CD4-positive, CD25-positive, alpha-beta regulatory T cell (primary cell): ENCODE measurements at regions not wholly inside any gene's neighbourhood (a gene's known extent, or its start where the extent isn't known, plus 50 kb on each side); places are given as distances from the start of the nearest gene placed in this dataset.

Experiments used
- ATAC-seq, 2 donors: fragments of 150-1000 bp; cut with Tn5 transposase; one replicate each; pipeline ENCODE4 v1.10.0; 2021; ENCODE audit warnings: low read depth in 2 of 2, moderate number of reproducible peaks in 2 of 2, moderate library complexity in 1 of 2
- DNase-seq, 3 donors: peaks; one replicate each; pipeline versions ENCODE4 v3.0.0 to v3.0.0-alpha.2; 2012 to 2022; ENCODE audit warnings: mixed read lengths in 1 of 3
- H3K27ac ChIP-seq: one replicate; pipeline ENCODE4 v1.7.0; 2013; ENCODE audit warnings: mild to moderate bottlenecking, low read length; ENCODE audit not compliant: insufficient read depth, poor library complexity, severe bottlenecking
- H3K27me3 ChIP-seq: one replicate; pipeline ENCODE4 v1.7.0; 2013; ENCODE audit warnings: low read length; ENCODE audit not compliant: control insufficient read depth, insufficient read depth
- H3K36me3 ChIP-seq: one replicate; pipeline ENCODE4 v1.7.0; 2013; ENCODE audit warnings: mild to moderate bottlenecking, low read length, moderate library complexity; ENCODE audit not compliant: control insufficient read depth, insufficient read depth
- H3K4me1 ChIP-seq: 2 replicates; pipeline ENCODE4 v1.7.0; 2013; ENCODE audit warnings: mild to moderate bottlenecking, low read length; ENCODE audit not compliant: insufficient read depth, control insufficient read depth, poor library complexity, severe bottlenecking
- H3K4me3 ChIP-seq: one replicate; pipeline ENCODE4 v1.7.0; 2013; ENCODE audit warnings: low read depth, mild to moderate bottlenecking, low read length, moderate library complexity
- H3K9me3 ChIP-seq, 2 experiments: 1 replicate in 1 of 2; 2 replicates in 1 of 2; pipeline ENCODE4 v1.7.0; 2013; ENCODE audit warnings: low read length in 2 of 2, mild to moderate bottlenecking in 1 of 2, moderate library complexity in 1 of 2; ENCODE audit not compliant: control insufficient read depth in 2 of 2
- H3K27ac Mint-ChIP-seq, 3 donors: one replicate each; pipeline ENCODE4 v1.8.0; 2020 to 2022; ENCODE audit warnings: mild to moderate bottlenecking in 3 of 3, mixed read lengths in 3 of 3, moderate library complexity in 2 of 3
- H3K27me3 Mint-ChIP-seq: one replicate; pipeline ENCODE4 v1.8.0; 2022; ENCODE audit warnings: mild to moderate bottlenecking, mixed read lengths
- H3K36me3 Mint-ChIP-seq: one replicate; pipeline ENCODE4 v1.8.0; 2020; ENCODE audit warnings: mixed read lengths
- H3K4me1 Mint-ChIP-seq, 4 donors: one replicate each; pipeline ENCODE4 v1.8.0; 2020 to 2022; ENCODE audit warnings: mixed read lengths in 4 of 4, mild to moderate bottlenecking in 1 of 4
- H3K4me3 Mint-ChIP-seq, 4 donors: one replicate each; pipeline ENCODE4 v1.8.0; 2020 to 2022; ENCODE audit warnings: mild to moderate bottlenecking in 4 of 4, mixed read lengths in 4 of 4, moderate library complexity in 3 of 4
- H3K9me3 Mint-ChIP-seq, 7 donors: one replicate each; pipeline ENCODE4 v1.8.0; 2020 to 2022; ENCODE audit warnings: mixed read lengths in 7 of 7, mild to moderate bottlenecking in 3 of 7, moderate library complexity in 2 of 7

DNA sequence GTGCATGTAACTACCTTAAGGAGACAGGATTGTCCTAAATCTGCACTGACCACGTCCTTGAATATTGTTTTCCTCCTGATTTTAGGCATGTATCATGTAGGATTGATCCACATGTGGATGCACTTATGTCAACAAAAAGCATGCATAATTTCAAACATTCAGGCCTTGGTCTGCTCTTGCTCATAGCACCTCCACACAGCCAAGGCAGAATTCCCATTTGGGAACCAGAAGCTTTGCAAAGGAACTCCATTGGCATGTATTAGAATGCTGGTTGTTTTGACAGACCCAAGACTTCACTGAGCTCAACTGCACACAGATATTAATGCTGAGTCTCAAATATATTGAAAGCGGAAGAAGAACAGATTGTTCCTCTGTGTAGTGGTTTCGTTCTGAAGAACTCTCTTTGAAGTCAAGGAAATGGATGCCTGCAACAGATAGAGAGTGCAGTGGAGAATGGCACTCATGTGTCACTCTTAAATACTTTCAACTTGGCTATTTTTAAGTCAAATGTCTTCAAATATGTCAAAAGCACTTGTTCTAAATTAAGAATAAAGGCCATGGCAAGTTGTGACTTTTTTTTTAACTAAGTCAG is 387.6 kb downstream of the LTN1 start:
- H3K4me3 Mint-ChIP-seq, result peak overlapping the region; percentile 0 to 77 (median 46)
- H3K36me3 ChIP-seq, result no peaks in the 10 kb centered on the region
- no peaks in the 10 kb centered on the region for H3K27me3 Mint-ChIP-seq
- H3K27ac Mint-ChIP-seq, result peak overlapping the region; percentile 80 to 89 (median 88)
- peak overlapping the region; percentile 50 for H3K27ac ChIP-seq
- peaks cover 0 to 26% (median 10%) of the 10 kb centered on the region in 7 donors for H3K9me3 Mint-ChIP-seq
- H3K4me1 Mint-ChIP-seq, result peaks cover 10 to 30% (median 17%) of the 10 kb centered on the region in 4 donors
- peaks cover 13% of the 10 kb centered on the region for H3K4me1 ChIP-seq
- peak overlapping the region; percentile 43 for H3K4me3 ChIP-seq
- peaks cover 4 to 6% of the 10 kb centered on the region in 2 experiments for H3K9me3 ChIP-seq
- no peaks in the 10 kb centered on the region for H3K27me3 ChIP-seq
- peaks cover 24% of the 10 kb centered on the region for H3K36me3 Mint-ChIP-seq
- peak; percentile 99 for ATAC-seq
- DNase-seq, result peak in 2 of 3 donors; percentile 64 to 87

DNA sequence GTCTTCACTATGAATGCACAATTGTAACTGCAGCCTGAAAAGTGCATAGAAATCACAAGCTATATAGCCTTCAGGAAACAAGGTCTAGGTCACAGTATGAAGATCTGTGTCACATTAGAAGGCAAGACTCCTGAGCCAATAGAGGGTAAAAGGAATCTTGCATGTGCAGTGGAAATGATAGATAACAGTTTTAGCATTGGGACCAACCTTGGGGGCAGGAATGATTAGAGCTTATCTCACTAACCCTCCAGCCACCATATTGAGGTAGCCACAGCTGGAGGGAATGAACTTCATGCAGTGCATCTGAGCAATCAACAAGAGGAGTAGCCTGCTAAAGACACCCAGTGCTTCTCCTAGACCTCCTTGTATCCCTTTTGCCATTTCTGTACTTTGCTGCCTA is 390.1 kb downstream of the LTN1 start:
- Histone ChIP-seq H3K9me3 (peaks cover 12 to 16% of the 10 kb centered on the region in 2 experiments), H3K36me3 (no peaks in the 10 kb centered on the region), H3K4me1 (peaks cover 13% of the 10 kb centered on the region), H3K27me3 (no peaks in the 10 kb centered on the region), H3K4me3 (no peak overlapping the region), H3K27ac (no peak overlapping the region)
- ATAC-seq (no peak), DNase-seq (no peak)
- Mint-ChIP-seq H3K4me3 (no peak overlapping the region), H3K9me3 (peaks cover 0 to 32% (median 19%) of the 10 kb centered on the region in 7 donors), H3K4me1 (peaks cover 10 to 28% (median 14%) of the 10 kb centered on the region in 4 donors), H3K36me3 (peaks cover 22% of the 10 kb centered on the region), H3K27ac (no peak overlapping the region), H3K27me3 (no peaks in the 10 kb centered on the region)

DNA sequence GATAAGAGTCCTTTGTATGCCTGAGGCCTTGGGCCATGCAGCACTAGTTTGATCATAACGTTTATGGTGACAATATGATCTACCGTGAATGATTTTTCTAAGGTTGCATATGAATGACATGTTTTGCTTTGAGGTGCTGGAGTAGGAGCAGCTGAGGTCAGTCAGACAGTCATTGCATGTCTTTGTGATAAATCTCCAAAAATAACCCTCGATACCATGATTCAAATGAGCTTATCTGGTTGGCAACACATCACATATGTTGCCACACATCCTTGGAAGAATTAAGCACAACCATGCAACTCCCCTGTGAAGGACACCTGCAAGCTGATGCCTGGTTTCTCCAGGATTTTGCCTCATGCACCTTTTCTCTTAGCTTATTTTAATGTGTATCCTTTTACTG is 394.5 kb downstream of the LTN1 start:
- H3K4me1 Mint-ChIP-seq, result no peaks in the 10 kb centered on the region

DNA sequence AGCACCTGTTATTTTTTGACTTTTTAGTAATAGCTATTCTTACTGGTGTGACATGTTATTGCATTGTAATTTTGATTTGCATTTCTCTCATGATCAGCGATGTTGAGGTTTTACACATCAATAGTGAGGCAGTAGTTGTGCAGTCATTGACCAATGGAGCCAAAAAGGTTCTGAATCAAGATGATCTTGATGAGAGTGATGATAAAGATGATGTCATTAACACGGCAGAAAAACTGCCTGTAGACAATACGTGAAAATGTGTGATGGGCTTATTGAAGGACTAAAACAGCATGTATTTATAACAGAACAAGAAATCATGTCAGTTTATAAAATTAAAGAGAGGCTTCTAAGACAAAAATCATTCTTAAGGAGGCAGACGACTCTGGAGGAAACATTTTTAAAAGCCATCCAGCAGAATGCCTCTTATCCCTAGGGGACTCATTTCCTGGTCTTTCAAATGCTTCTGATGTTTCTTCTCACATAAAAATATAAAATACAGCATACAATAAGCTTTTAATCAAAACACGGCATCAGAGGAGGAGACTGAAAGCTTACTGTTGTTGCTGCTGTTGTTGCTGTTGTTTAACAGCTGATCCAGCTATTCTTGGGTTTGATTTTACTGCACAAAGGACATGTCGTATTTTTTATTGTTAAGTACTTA is 400.3 kb downstream of the LTN1 start:
- H3K9me3 ChIP-seq, result no peaks in the 10 kb centered on the region
- Mint-ChIP-seq H3K4me3 (no peak overlapping the region), H3K4me1 (peaks cover 0 to 5% (median 0%) of the 10 kb centered on the region in 4 donors), H3K27ac (no peak overlapping the region), H3K9me3 (peaks cover 0 to 2% (median 0%) of the 10 kb centered on the region in 7 donors), H3K27me3 (peaks cover 4% of the 10 kb centered on the region), H3K36me3 (peaks cover 8% of the 10 kb centered on the region)
- no peak overlapping the region for H3K4me3 ChIP-seq
- H3K4me1 ChIP-seq, result no peaks in the 10 kb centered on the region
- ATAC-seq, result no peak
- H3K27me3 ChIP-seq, result no peaks in the 10 kb centered on the region
- no peaks in the 10 kb centered on the region for H3K36me3 ChIP-seq
- DNase-seq, result no peak
- no peak overlapping the region for H3K27ac ChIP-seq

More for the DNA sequence above, 394.5 kb downstream of the LTN1 start:
- no peak for ATAC-seq
- Mint-ChIP-seq H3K9me3 (peaks cover 0 to 34% (median 19%) of the 10 kb centered on the region in 7 donors), H3K4me3 (no peak overlapping the region), H3K27ac (no peak overlapping the region), H3K36me3 (peaks cover 24% of the 10 kb centered on the region), H3K27me3 (no peaks in the 10 kb centered on the region)
- Histone ChIP-seq H3K27me3 (no peaks in the 10 kb centered on the region), H3K36me3 (no peaks in the 10 kb centered on the region), H3K9me3 (peaks cover 12 to 16% of the 10 kb centered on the region in 2 experiments), H3K27ac (no peak overlapping the region), H3K4me1 (no peaks in the 10 kb centered on the region), H3K4me3 (no peak overlapping the region)
- no peak for DNase-seq

DNA sequence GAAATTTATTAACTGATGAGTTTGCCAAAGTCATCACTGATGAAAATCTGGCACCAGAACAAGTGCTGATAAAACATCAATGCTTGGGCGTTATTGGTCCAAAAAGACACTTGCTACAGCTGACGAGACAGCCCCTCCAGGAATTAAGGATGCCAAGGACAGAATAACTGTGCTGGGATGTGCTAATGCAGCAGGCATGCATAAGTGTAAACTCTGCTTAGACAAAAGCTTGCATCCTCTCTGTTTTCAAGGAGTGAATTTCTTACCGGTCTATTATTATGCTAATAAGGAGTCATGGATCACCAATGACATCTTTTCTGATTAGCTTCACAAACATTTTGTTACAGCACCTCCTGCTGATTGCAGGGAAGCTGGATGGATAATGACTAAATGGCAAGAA is 402.0 kb downstream of the LTN1 start:
- Histone ChIP-seq H3K27ac (no peak overlapping the region), H3K9me3 (peaks cover 0 to 3% of the 10 kb centered on the region in 2 experiments), H3K27me3 (no peaks in the 10 kb centered on the region), H3K4me3 (no peak overlapping the region), H3K36me3 (no peaks in the 10 kb centered on the region), H3K4me1 (no peaks in the 10 kb centered on the region)
- no peak for ATAC-seq
- Mint-ChIP-seq H3K4me1 (peaks cover 0 to 5% (median 0%) of the 10 kb centered on the region in 4 donors), H3K36me3 (peaks cover 4% of the 10 kb centered on the region), H3K27me3 (peaks cover 4% of the 10 kb centered on the region), H3K4me3 (no peak overlapping the region), H3K27ac (no peak overlapping the region), H3K9me3 (peaks cover 0 to 4% (median 0%) of the 10 kb centered on the region in 7 donors)
- DNase-seq, result no peak

DNA sequence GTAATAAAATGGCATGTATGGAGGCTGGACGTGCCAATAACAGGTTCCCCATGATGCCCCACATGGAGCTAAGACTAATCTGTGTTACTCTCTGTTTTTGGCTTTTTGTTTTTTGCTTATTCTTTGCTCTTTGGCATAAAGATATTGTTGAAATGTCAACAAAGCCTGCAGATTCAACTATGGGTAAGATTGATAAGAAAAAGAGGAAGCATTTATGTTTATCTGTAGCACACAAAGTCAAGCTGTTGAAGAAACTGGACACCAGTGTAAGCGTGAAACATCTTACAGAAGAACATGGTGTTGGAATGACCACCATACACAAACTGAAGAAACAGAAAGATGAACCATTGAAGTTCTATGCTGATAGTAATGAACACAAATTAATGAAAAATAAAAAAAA is 402.7 kb downstream of the LTN1 start:
- Mint-ChIP-seq H3K9me3 (peaks cover 0 to 6% (median 0%) of the 10 kb centered on the region in 7 donors), H3K4me1 (peaks cover 0 to 5% (median 0%) of the 10 kb centered on the region in 4 donors), H3K27ac (no peak overlapping the region), H3K27me3 (peaks cover 4% of the 10 kb centered on the region), H3K4me3 (no peak overlapping the region), H3K36me3 (peaks cover 4% of the 10 kb centered on the region)
- no peaks in the 10 kb centered on the region for H3K4me1 ChIP-seq
- no peaks in the 10 kb centered on the region for H3K36me3 ChIP-seq
- H3K27me3 ChIP-seq, result no peaks in the 10 kb centered on the region
- no peak for ATAC-seq
- DNase-seq, result no peak
- no peak overlapping the region for H3K27ac ChIP-seq
- no peak overlapping the region for H3K4me3 ChIP-seq
- H3K9me3 ChIP-seq, result peaks cover 0 to 3% of the 10 kb centered on the region in 2 experiments

DNA sequence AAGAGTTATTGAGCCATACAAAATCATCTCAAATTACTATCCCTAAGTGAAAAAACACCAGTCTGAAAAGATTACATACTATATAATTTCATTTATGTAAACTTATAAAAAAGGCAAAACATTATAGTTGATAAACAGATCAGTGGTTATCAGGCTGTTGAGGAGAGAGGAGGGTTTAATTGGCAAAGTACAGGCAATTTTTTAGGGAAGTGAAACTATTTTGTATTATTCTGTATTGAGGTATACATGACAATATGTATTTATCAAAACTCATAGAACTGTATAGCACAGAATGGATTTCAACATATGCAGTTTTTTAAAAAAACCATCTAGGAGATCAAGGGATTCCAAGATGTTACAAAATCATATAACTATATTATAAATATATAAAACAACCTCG is 403.7 kb downstream of the LTN1 start:
- no peak for ATAC-seq
- no peak for DNase-seq
- H3K9me3 Mint-ChIP-seq, result peaks cover 0 to 6% (median 0%) of the 10 kb centered on the region in 7 donors
- H3K27me3 Mint-ChIP-seq, result peaks cover 4% of the 10 kb centered on the region
- H3K4me1 Mint-ChIP-seq, result peaks cover 0 to 5% (median 0%) of the 10 kb centered on the region in 4 donors
- no peak overlapping the region for H3K4me3 Mint-ChIP-seq
- H3K4me1 ChIP-seq, result no peaks in the 10 kb centered on the region
- H3K4me3 ChIP-seq, result no peak overlapping the region
- no peaks in the 10 kb centered on the region for H3K36me3 ChIP-seq
- no peak overlapping the region for H3K27ac ChIP-seq
- peaks cover 0 to 3% of the 10 kb centered on the region in 2 experiments for H3K9me3 ChIP-seq
- H3K27ac Mint-ChIP-seq, result no peak overlapping the region
- peaks cover 4% of the 10 kb centered on the region for H3K36me3 Mint-ChIP-seq
- no peaks in the 10 kb centered on the region for H3K27me3 ChIP-seq
